ENCODE measurements at regions not wholly inside any gene's neighbourhood (a gene's known extent, or its start where the extent isn't known, plus 50 kb on each side); places are given as distances from the start of the nearest gene placed in this dataset.
"Not testable (repeated sequence)": the region's sequence is repeated elsewhere in the genome, so short reads cannot be mapped to it uniquely, and the experiment has no call there.

GRCh38 chr21:35319684-35320283 is 270.7 kb upstream of the RUNX1 start:
- DNase-seq (ENCODE audit: low spot score) = no peak

GRCh38 chr21:35316933-35317332 is 267.8 kb upstream of the RUNX1 start:
- no peak for DNase-seq (ENCODE audit: low spot score)

- no peak for DNase-seq (ENCODE audit: low spot score)
Measured at GRCh38 chr21:35316456-35316855, 267.4 kb upstream of the RUNX1 start.

DNA sequence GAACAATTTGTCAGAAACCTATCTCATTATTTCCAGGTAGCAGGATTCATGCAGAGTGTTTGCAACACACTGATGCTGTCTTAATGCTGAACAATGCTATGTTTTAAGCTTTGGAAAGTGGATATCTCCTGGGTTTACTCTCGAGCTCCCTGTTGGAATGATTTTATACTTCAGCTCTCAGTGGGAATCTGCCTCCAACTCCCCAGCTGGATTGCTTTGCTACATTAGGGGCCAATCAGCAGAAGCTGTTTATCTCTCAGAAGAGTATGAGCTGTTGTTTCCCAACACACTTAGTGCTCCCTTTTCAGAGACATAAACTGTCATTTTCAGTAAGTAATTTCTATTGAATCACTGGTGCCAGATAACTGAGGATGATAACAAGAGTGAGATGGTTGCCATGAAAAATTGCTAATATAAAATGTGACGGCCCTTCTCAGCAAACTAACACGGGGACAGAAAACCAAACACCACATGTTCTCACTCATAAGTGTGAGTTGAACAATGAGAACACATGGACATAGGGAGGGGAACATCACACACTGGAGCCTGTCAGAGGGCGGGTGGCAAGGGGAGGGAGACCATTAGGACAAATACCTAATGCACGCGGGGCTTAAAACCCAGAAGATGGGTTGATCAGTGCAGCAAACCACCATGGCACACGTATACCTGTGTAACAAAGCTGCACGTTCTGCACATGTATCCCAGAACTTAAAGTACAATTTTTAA is 265.9 kb upstream of the RUNX1 start:
- DNase-seq (ENCODE audit: low spot score) = no peak

DNA sequence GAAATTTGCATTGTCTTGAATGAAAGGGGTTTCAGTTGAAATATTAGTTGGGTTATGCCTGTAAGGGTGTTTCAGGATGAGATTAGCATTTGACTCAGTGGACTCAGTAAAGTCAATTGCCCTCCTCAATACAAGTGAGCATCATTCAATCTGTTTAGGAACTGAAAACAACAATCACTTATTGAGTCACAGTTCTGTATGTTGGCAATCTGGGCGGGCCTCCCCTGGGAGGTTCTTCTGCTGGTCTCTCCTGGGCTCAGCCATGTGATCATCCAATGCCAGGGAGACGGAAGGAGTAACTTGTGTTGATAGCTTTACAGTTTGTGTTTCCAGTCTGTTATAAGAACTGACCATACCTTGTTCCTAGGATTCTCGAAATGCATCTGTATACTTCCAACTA is 262.9 kb upstream of the RUNX1 start:
- DNase-seq (ENCODE audit: low spot score) = no peak

GRCh38 chr21:35309316-35309715 is 260.2 kb upstream of the RUNX1 start:
- no peak for DNase-seq (ENCODE audit: low spot score)

DNA sequence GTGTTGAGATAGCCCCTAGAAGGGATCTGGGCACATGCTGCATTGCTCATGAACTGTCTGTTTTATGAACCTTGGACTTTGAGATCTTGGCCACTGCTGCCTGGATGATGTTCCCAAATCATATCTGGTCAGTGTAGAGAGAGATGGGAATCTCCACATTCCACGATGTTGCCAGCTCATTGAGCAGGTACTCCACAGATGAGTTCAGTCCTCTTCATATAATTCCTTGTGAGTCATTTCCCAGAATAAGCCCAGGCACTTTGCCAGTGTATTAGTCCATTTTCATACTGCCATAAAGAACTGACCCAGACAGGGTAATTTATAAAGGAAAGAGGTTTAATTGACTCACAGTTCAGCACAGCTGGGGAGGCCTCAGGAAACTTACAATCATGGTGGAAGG is 254.0 kb upstream of the RUNX1 start:
- DNase-seq (ENCODE audit: low spot score) = no peak

DNA sequence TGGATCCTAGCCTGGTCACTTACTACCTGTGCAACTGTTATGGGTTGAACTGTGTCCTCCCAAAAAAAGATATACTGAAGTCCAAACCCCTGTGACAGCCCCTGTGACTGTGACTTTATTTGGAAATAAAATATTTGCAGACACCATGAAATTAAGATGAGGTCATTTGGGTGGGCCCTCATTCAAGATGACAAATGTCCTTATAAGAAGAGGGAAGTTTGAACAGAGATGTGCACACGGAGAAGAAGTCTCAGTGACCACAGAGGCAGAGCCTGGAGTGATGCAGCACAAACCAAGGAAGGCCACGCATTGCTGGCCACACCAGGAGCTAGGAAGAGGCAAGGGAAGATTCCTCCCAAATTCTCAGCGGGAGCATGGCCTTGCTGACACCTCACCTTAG is 249.7 kb upstream of the RUNX1 start:
- DNase-seq (ENCODE audit: low spot score) = no peak

DNA sequence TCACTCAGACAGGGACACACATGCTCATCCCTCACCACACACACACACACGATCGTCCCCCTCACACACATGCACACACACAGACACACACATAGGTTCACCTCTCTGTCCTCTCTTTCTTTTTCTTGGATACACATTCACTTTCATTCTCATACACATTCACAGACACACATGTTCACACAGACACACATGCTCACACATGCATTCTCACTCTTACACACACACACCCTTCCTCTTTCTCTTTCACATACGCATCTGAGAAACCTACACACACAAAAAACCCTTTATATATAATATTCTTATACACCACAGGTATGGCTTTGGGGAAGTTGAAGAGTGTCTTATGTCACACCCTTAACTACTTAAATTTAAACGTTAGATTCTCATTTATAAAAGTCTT is 248.6 kb upstream of the RUNX1 start:
- no peak for DNase-seq (ENCODE audit: low spot score)

DNA sequence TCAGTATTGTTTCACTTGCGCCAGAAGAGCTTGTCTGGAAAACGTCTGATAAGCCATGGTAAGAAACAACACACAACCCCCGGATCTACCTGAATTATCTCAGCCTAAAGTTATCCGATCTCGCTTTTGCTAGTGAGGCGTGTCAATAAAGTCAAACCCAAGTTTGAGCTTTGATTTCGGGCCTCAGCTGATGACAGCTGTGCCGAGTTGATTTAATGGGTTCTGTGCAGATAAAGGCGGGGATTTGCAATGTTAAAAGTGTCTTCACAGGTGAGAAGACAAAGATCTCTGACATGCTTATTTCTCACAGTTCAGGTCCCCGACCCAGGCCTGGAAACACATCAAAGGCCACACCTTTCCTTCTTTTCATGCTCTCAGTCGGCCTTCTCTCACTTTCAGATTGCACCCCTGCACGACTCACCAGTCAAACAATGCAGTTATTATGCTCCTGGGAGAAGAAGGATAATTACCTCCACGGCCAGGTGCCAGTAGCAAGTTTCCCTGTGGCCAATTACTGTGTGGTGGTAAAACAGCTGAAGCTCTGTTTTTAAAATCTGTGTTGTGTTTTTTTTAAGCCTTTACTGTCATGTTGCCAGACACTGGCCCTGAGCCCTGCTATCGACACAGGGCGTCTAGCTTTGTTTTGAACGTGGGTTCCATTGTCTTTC is 245.3 kb upstream of the RUNX1 start:
- no peak for DNase-seq (ENCODE audit: low spot score)

- no peak for DNase-seq (ENCODE audit: low spot score)
Measured at GRCh38 chr21:35291973-35292627, 243.0 kb upstream of the RUNX1 start.

GRCh38 chr21:35291034-35291433 is 241.9 kb upstream of the RUNX1 start:
- no peak for DNase-seq (ENCODE audit: low spot score)

- DNase-seq (ENCODE audit: low spot score) = no peak
Measured at GRCh38 chr21:35288238-35288637, 239.1 kb upstream of the RUNX1 start.

DNA sequence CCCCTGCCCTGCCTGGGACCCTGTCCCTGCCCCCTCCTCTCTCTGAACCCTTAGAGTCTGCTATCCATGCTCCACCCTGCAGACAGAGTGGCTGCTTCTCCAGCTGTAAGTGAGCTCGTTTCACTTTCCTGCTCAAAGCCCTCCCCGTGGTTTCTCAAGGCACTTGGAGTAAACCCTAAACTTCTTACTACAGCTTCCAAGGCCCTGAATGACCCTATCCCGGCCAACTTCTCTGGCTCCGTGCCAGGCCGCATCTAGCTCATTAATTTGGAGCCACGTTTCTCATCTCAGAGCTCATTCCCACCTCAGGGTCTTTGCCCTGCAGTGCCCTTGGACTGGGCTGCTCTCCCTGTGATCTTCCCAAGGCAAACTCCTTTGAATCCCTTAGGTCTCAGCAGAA is 235.1 kb upstream of the RUNX1 start:
- DNase-seq (ENCODE audit: low spot score) = no peak

GRCh38 chr21:35282944-35283343 is 233.8 kb upstream of the RUNX1 start:
- DNase-seq (ENCODE audit: low spot score) = no peak

DNA sequence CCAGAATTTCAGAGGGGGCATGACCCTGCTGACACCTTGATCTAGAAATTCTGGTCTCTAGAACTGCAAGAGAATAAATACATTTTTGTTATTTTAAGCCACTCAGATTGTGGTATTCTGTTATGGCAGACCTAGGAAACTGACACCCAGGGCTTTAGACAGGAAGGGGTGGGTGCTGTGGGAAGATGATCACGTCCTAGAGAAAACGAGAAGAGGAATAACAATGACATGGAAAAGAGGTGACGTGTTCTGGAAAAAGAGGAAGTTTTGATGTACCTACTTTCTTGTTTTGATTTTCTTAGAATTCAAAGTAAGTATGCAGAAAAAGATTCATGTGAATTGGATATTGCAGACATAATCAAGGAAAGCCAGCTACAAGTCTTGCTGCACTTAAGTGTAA is 232.9 kb upstream of the RUNX1 start:
- no peak for DNase-seq (ENCODE audit: low spot score)

- DNase-seq (ENCODE audit: low spot score) = no peak
Measured at GRCh38 chr21:35280231-35280630, 231.1 kb upstream of the RUNX1 start.

GRCh38 chr21:35275776-35276175 is 226.7 kb upstream of the RUNX1 start:
- DNase-seq (ENCODE audit: low spot score) = no peak

DNA sequence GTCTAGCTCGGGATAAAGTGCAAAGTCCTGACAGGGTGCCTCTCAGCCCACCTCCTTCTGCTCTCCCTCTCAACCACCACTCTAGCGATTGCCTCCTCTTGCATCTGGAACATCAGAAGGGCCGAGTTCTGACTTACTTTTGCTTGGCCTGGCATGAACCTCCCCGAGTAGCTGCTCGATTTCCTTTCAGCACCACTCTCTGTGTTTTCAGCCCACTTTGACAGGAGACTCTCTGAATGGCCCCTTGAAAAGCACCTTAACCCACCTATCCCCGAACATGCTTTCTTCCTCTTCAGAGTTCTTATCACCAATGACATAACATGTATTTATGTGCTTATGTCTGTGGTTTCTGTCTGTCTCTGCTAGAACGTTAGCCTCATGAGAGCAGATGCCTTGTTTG is 225.8 kb upstream of the RUNX1 start:
- no peak for DNase-seq (ENCODE audit: low spot score)

DNA sequence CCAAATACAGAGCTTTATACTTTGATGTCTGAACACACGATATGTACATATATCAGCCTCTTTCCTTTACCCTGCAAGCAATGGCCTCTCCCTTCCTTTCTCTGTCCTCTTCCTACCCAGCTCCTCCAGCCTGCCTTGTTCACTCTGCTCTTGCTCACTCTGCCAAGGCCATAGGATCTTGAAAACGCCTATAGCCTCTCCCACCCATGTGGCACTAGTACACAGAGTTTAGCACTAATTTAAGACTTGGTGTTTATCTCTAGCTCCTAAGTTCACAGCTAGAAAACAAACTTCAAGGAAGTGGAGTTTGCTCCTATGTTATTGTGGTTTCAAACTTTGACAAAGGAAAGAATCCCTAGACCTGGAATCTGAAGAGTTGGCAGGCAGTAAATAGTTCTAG is 225.0 kb upstream of the RUNX1 start:
- DNase-seq (ENCODE audit: low spot score) = no peak

DNA sequence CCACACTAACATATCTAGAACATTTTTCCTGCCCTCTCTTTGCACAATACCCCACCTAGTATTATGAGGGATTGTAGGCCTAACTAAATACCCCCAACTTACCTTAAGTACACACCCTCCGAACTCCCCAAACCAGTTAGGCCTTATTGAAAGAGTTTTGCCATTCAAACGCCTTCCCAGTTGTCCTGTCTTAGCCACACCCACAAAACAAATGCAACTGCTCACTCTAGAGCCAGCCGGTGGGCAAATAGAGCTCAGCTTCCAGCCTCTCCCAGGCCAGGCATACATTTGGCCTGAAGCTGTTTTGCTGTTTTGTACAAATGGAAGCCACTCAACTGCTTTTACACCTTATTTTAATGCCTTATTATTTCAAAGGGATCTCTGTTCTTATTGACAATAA is 224.2 kb upstream of the RUNX1 start:
- no peak for DNase-seq (ENCODE audit: low spot score)

DNA sequence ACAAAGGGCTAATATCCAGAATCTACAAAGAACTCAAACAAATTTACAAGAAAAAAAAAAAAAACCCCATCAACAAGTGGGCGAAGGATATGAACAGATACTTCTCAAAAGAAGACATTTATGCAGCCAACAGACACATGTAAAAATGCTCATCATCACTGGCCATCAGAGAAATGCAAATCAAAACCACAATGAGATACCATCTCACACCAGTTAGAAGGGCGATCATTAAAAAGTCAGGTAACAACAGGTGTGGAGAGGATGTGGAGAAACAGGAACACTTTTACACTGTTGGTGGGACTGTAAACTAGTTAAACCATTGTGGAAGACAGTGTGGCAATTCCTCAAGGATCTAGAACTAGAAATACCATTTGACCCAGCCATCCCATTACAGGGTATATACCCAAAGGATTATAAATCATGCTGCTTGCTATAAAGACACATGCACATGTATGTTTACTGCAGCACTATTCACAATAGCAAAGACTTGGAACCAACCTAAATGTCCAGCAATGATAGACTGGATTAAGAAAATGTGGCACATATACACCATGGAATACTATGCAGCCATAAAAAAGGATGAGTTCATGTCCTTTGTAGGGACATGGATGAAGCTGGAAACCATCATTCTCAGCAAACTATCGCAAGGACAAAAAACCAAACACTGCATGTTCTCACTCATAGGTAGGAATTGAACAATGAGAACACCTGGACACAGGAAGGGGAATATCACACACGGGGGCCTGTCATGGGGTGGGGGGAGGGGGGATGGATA is 222.4 kb upstream of the RUNX1 start:
- not testable (repeated sequence) for DNase-seq (ENCODE audit: low spot score)
